ENCODE measurements at regions not wholly inside any gene's neighbourhood (a gene's known extent, or its start where the extent isn't known, plus 50 kb on each side); places are given as distances from the start of the nearest gene placed in this dataset.
"Not testable (repeated sequence)": the region's sequence is repeated elsewhere in the genome, so short reads cannot be mapped to it uniquely, and the experiment has no call there.

- Mint-ChIP-seq H3K9me3 (no peaks in the 10 kb centered on the region), H3K36me3 (ENCODE audit: low read depth) (no peaks in the 10 kb centered on the region), H3K4me1 (no peaks in the 10 kb centered on the region), H3K27ac (no peak overlapping the region), H3K27me3 (ENCODE audit: low read depth) (no peaks in the 10 kb centered on the region), H3K4me3 (no peak overlapping the region)
- TF ChIP-seq CTCF (IDR thresholded peaks at IDR 0.05; ENCODE audit: unreplicated experiment in 3 of 3), result no peak
These were observed 1101.0 kb upstream of the FANCL start for GRCh38 chr2:59342166-59342565.

GRCh38 chr2:59339837-59340207 lies 1098.7 kb upstream of the FANCL start:
- Mint-ChIP-seq H3K4me3 (no peak overlapping the region), H3K27ac (no peak overlapping the region), H3K27me3 (ENCODE audit: low read depth) (no peaks in the 10 kb centered on the region), H3K36me3 (ENCODE audit: low read depth) (no peaks in the 10 kb centered on the region), H3K4me1 (no peaks in the 10 kb centered on the region), H3K9me3 (no peaks in the 10 kb centered on the region)
- no peak for TF ChIP-seq CTCF (IDR thresholded peaks at IDR 0.05; ENCODE audit: unreplicated experiment in 3 of 3)

- Mint-ChIP-seq H3K9me3 (no peaks in the 10 kb centered on the region), H3K27me3 (ENCODE audit: low read depth) (no peaks in the 10 kb centered on the region)
- TF ChIP-seq CTCF (IDR thresholded peaks at IDR 0.05; ENCODE audit: unreplicated experiment in 3 of 3), result no peak
These were observed 1098.2 kb upstream of the FANCL start for GRCh38 chr2:59339121-59339836.

GRCh38 chr2:59333007-59333406 lies 1091.9 kb upstream of the FANCL start:
- Mint-ChIP-seq H3K4me1 (no peaks in the 10 kb centered on the region), H3K27ac (no peak overlapping the region), H3K9me3 (no peaks in the 10 kb centered on the region), H3K36me3 (ENCODE audit: low read depth) (no peaks in the 10 kb centered on the region), H3K27me3 (ENCODE audit: low read depth) (no peaks in the 10 kb centered on the region), H3K4me3 (no peak overlapping the region)
- TF ChIP-seq CTCF (IDR thresholded peaks at IDR 0.05; ENCODE audit: unreplicated experiment in 3 of 3), result no peak

More at GRCh38 chr2:59339121-59339836, 1098.2 kb upstream of the FANCL start:
- Mint-ChIP-seq H3K27ac (no peak overlapping the region), H3K4me3 (no peak overlapping the region), H3K4me1 (no peaks in the 10 kb centered on the region), H3K36me3 (ENCODE audit: low read depth) (no peaks in the 10 kb centered on the region)

GRCh38 chr2:59326581-59327365 lies 1085.6 kb upstream of the FANCL start:
- H3K27me3 Mint-ChIP-seq (ENCODE audit: low read depth); H3K4me3 Mint-ChIP-seq; H3K4me1 Mint-ChIP-seq; H3K27ac Mint-ChIP-seq; H3K9me3 Mint-ChIP-seq; H3K36me3 Mint-ChIP-seq (ENCODE audit: low read depth): not testable (repeated sequence)

- TF ChIP-seq CTCF (IDR thresholded peaks at IDR 0.05; ENCODE audit: unreplicated experiment in 3 of 3), result no peak
These were observed 1081.7 kb upstream of the FANCL start for GRCh38 chr2:59322870-59323269.

More at GRCh38 chr2:59322870-59323269, 1081.7 kb upstream of the FANCL start:
- no peak overlapping the region for H3K27ac Mint-ChIP-seq
- H3K4me3 Mint-ChIP-seq, result no peak overlapping the region
- H3K36me3 Mint-ChIP-seq (ENCODE audit: low read depth), result no peaks in the 10 kb centered on the region
- no peaks in the 10 kb centered on the region for H3K27me3 Mint-ChIP-seq (ENCODE audit: low read depth)
- no peaks in the 10 kb centered on the region for H3K4me1 Mint-ChIP-seq
- peaks cover 11% of the 10 kb centered on the region for H3K9me3 Mint-ChIP-seq

Data from nephron (organoid).